ENCODE measurements at regions not wholly inside any gene's neighbourhood (a gene's known extent, or its start where the extent isn't known, plus 50 kb on each side); places are given as distances from the start of the nearest gene placed in this dataset.

- H3T11ph ChIP-seq (ENCODE audit: low read length): no peak overlapping the region
- H3K27ac ChIP-seq (ENCODE audit: insufficient read length, low read depth, low read length): no peak overlapping the region
- H4K20me1 ChIP-seq (ENCODE audit: control insufficient read depth, insufficient read depth, insufficient read length): no peaks in the 10 kb centered on the region
- no peak overlapping the region for H4K8ac ChIP-seq (replicated peaks; ENCODE audit: insufficient read length, low read depth, low read length)
- no peak overlapping the region for H3K18ac ChIP-seq (ENCODE audit: insufficient read length, low read depth, low read length)
- no peak overlapping the region for H3K56ac ChIP-seq (ENCODE audit: insufficient read length, low read depth, low read length)
- H2BK5ac ChIP-seq (ENCODE audit: insufficient read length, low read length): no peak overlapping the region
- Mint-ChIP-seq H3K36me3 (ENCODE audit: insufficient read depth in 1 of 3, low read depth in 3 of 3) (no peaks in the 10 kb centered on the region), H3K4me3 (no peak overlapping the region), H3K27ac (no peak overlapping the region), H3K9me3 (no peaks in the 10 kb centered on the region; a peak in 1 of 5 replicates), H3K27me3 (ENCODE audit: low read depth) (no peaks in the 10 kb centered on the region), H3K4me1 (no peaks in the 10 kb centered on the region)
- TF ChIP-seq CTCF (conservative IDR thresholded peaks at IDR 0.05): no peak
- no peak overlapping the region for H2AFZ ChIP-seq (ENCODE audit: low read length)
- H3K14ac ChIP-seq (ENCODE audit: insufficient read depth, low read length): no peak overlapping the region
- H3K27me3 ChIP-seq (ENCODE audit: insufficient read depth, low read length): no peaks in the 10 kb centered on the region
- H2BK120ac ChIP-seq (ENCODE audit: low read depth, low read length, poor library complexity, severe bottlenecking): no peak overlapping the region
- H2BK20ac ChIP-seq (ENCODE audit: low read depth, low read length, poor library complexity, severe bottlenecking): no peak overlapping the region
- no peaks in the 10 kb centered on the region for H3K9me3 ChIP-seq (ENCODE audit: control insufficient read depth, low read depth, low read length)
- no peak overlapping the region for H2BK15ac ChIP-seq (ENCODE audit: low read depth, low read length)
- H3K79me1 ChIP-seq (ENCODE audit: insufficient read depth, low read depth, low read length, poor library complexity, severe bottlenecking): no peaks in the 10 kb centered on the region
- H3K23me2 ChIP-seq (ENCODE audit: insufficient read length, low read depth, low read length, poor library complexity, severe bottlenecking): no peaks in the 10 kb centered on the region
- no peak for DNase-seq
- H3K4me2 ChIP-seq (ENCODE audit: insufficient read depth, insufficient read length, low read length): no peak overlapping the region
- no peak overlapping the region for H4K5ac ChIP-seq (ENCODE audit: insufficient read length, low read depth, low read length)
- no peak overlapping the region for H3K9ac ChIP-seq (ENCODE audit: extremely low read depth, insufficient read length, low read length)
- no peaks in the 10 kb centered on the region for H3K4me1 ChIP-seq (ENCODE audit: insufficient read depth, low read length)
- H3K79me2 ChIP-seq (ENCODE audit: insufficient read depth, low read length): no peaks in the 10 kb centered on the region
- no peak overlapping the region for H2BK12ac ChIP-seq (ENCODE audit: insufficient read length, low read depth, low read length)
- no peak overlapping the region for H4K91ac ChIP-seq (ENCODE audit: insufficient read length, low read depth, low read length)
- no CpG with 5 or more reads among the region's 3 CpGs for WGBS (ENCODE audit: extremely low coverage, insufficient read length, low lambda C conversion rate)
- H3K23ac ChIP-seq (ENCODE audit: insufficient read length, low read depth, low read length): no peak overlapping the region
- H2AK5ac ChIP-seq (ENCODE audit: insufficient read length, low read length): no peak overlapping the region
- no peak overlapping the region for H3K4ac ChIP-seq (ENCODE audit: low read depth, low read length)
Observed at GRCh38 chr13:70571221-70571620, 463.0 kb upstream of the KLHL1 start.
